ENCODE measurements at regions not wholly inside any gene's neighbourhood (a gene's known extent, or its start where the extent isn't known, plus 50 kb on each side); places are given as distances from the start of the nearest gene placed in this dataset.

- Histone ChIP-seq H3K9me3 (replicated peaks in 1 of 3) (no peaks in the 10 kb centered on the region), H3K4me3 (no peak overlapping the region), H3K36me3 (replicated peaks in 1 of 2) (no peaks in the 10 kb centered on the region), H3K27ac (no peak overlapping the region), H3K27me3 (peaks cover 9% of the 10 kb centered on the region), H3K4me1 (replicated peaks in 1 of 2) (no peaks in the 10 kb centered on the region)
- intact Hi-C loops (cut with DNase I): no loop called here
- no peak for TF ChIP-seq CTCF (IDR thresholded peaks at IDR 0.05)
- TF ChIP-seq POLR2A (IDR thresholded peaks at IDR 0.05): no peak
- DNase-seq: no peak
- 77 to 84% (median 80%) methylated on average over 2 of the region's 2 CpGs for WGBS, 4 donors
Observed at GRCh38 chrX:95675011-95675410, 1009.6 kb upstream of the DIAPH2 start.

GRCh38 chrX:95675794-95676193 is 1008.8 kb upstream of the DIAPH2 start:
- WGBS, 4 donors: 69 to 91% (median 81%) methylated on average over 3 of the region's 3 CpGs
- H3K36me3 ChIP-seq (replicated peaks in 1 of 2): no peaks in the 10 kb centered on the region

GRCh38 chrX:95678679-95679078 is 1006.0 kb upstream of the DIAPH2 start:
- Histone ChIP-seq H3K4me1 (replicated peaks in 1 of 2) (no peaks in the 10 kb centered on the region), H3K27me3 (no peaks in the 10 kb centered on the region), H3K36me3 (replicated peaks in 1 of 2) (no peaks in the 10 kb centered on the region), H3K9me3 (replicated peaks in 1 of 3) (no peaks in the 10 kb centered on the region), H3K4me3 (no peak overlapping the region), H3K27ac (no peak overlapping the region)
- no peak for TF ChIP-seq POLR2A (IDR thresholded peaks at IDR 0.05)
- TF ChIP-seq CTCF (IDR thresholded peaks at IDR 0.05): no peak
- no peak for DNase-seq
- 55 to 87% (median 73%) methylated on average over 4 of the region's 4 CpGs for WGBS, 4 donors
- intact Hi-C loops (cut with DNase I): no loop called here

More at GRCh38 chrX:95675794-95676193, 1008.8 kb upstream of the DIAPH2 start:
- no peak for DNase-seq
- no peak overlapping the region for H3K27ac ChIP-seq
- TF ChIP-seq CTCF (IDR thresholded peaks at IDR 0.05): no peak
- TF ChIP-seq POLR2A (IDR thresholded peaks at IDR 0.05): no peak
- peaks cover 9% of the 10 kb centered on the region for H3K27me3 ChIP-seq
- intact Hi-C loops (cut with DNase I): no loop called here
- no peak overlapping the region for H3K4me3 ChIP-seq
- no peaks in the 10 kb centered on the region for H3K4me1 ChIP-seq (replicated peaks in 1 of 2)
- H3K9me3 ChIP-seq (replicated peaks in 1 of 3): no peaks in the 10 kb centered on the region

GRCh38 chrX:95693365-95693764 is 991.3 kb upstream of the DIAPH2 start:
- H3K4me3 ChIP-seq: no peak overlapping the region
- DNase-seq: no peak
- H3K4me1 ChIP-seq (replicated peaks in 1 of 2): no peaks in the 10 kb centered on the region
- no peaks in the 10 kb centered on the region for H3K9me3 ChIP-seq (replicated peaks in 1 of 3)
- TF ChIP-seq CTCF (IDR thresholded peaks at IDR 0.05): no peak
- no peak for TF ChIP-seq POLR2A (IDR thresholded peaks at IDR 0.05)
- WGBS, 4 donors: 66 to 100% (median 82%) methylated on average over 2 of the region's 2 CpGs
- no peak overlapping the region for H3K27ac ChIP-seq
- H3K36me3 ChIP-seq (replicated peaks in 1 of 2): no peaks in the 10 kb centered on the region
- intact Hi-C loops (cut with DNase I): no loop called here
- H3K27me3 ChIP-seq: no peaks in the 10 kb centered on the region

Measured in adrenal gland (tissue), 9 donors.